GM19463 (cell line): ENCODE measurements at regions not wholly inside any gene's neighbourhood (a gene's known extent, or its start where the extent isn't known, plus 50 kb on each side); places are given as distances from the start of the nearest gene placed in this dataset.
"Not testable (repeated sequence)": the region's sequence is repeated elsewhere in the genome, so short reads cannot be mapped to it uniquely, and the experiment has no call there.

Source experiments
- ATAC-seq: cut with Tn5 transposase; IDR thresholded peaks from one replicate; pipeline ENCODE4 v1.9.1; 2021; ENCODE audit warnings: mild to moderate bottlenecking, moderate library complexity; ENCODE audit not compliant: unreplicated experiment

DNA sequence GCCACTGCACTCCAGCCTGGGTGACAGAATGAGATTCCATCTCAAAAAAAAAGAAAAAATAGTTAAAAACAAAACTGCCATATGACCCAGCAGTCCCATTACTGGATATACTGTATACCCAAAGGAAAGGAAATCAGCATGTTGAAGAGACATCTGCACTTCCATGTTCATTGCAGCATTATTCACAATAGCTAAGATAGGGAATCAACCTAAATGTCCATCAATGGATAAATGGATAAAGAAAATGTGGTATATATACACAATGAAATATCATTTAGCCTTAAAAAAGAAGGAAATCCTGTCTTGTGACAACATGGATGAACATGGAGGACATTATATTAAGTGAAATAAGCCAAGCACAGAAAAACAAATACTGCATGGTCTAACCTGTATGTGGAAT, 160.7 kb downstream of the DUSP6 start:
- not testable (repeated sequence) for ATAC-seq

DNA sequence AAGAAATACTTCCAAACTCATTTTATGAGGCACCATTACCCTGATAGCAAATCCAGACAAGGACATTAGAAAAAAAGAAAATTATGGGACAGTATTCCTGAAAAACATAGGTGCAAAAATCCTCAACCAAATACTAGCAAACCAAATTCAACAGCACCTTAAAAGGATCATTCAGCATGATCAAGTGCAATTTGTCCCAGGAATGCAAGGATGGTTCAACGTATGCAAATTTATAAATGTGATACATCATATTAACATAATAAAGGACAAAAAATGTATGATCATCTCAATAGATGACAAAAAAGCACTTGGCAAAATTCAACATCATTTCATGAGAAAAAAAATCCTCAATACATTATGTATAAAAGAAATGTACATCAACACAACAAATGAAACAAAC, 162.9 kb downstream of the DUSP6 start:
- ATAC-seq = no peak

DNA sequence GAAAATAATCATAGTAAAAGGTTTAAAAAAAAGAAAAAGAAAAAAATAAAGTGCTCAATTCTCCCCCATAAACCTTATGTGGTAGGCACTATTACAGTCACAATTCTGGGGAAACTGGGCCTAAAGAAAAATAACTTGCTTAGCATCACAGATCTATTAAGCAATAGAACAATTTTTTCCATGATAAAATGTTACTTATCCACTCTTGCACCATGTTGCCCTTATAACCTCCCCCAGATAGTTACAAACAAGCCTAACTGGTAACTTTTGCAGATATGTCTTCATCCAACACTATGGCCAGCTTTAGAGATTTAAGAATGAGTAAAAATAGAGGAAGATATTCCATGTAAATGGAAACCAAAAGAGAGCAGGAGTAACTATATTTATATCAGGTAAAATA, 164.8 kb downstream of the DUSP6 start:
- ATAC-seq = no peak

DNA sequence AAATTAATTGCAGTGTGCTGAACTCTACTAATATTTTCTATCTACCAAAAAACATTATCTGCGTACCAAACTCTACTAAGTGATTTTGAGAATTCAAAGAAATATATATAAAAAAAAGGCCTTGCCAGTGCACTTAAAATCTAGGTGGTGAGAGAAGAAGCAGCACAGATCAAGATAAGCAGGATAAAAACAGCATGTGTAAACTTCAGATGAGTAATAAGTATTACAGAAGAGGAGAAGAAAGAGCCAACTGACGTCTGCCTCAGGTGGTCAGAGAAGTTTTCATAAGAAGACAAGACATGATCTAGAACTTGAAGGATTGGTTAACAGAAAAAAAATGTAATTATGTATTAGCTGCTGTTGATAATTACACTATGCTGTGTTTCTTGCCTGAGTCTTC, 166.4 kb downstream of the DUSP6 start:
- ATAC-seq = no peak

DNA sequence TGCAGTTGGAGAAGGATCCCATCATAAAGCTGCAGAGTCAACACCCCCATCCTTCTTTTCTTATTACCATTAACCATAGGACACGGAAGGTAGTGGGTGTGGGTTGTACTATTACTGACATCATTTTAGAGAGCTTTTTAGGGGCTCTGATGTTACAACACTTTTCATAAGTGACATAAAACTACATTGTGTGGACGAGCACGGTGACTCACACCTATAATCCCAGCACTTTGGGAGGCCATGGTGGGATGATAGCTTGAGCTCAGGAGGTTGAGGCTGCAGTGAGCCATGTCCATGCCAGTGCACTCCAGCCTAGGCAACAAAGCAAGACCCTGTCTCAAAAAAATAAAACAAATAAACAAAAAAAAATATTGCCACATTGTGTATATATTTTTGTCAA, 167.1 kb downstream of the DUSP6 start:
- no peak for ATAC-seq

DNA sequence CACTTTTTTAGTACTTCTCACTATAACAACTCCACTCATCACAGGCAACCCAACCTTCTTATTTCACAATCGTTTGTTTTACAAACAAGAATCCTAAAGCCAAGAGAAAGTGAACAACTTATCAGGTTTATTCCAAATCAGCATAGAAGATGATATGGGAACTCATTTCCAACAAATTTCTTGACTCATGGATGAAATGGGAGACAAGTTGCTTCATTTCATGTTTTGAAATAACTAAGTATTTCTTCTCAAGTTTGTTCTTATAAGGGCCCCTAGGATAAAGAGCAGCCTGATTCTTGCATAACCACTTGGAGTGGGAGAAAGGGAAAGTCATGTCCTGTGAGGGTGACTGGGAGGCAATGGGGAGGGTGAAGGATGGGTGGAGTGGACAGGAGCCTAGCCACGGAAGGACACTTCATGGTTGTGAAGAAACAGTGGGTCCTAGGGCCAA, 168.3 kb downstream of the DUSP6 start:
- no peak for ATAC-seq

DNA sequence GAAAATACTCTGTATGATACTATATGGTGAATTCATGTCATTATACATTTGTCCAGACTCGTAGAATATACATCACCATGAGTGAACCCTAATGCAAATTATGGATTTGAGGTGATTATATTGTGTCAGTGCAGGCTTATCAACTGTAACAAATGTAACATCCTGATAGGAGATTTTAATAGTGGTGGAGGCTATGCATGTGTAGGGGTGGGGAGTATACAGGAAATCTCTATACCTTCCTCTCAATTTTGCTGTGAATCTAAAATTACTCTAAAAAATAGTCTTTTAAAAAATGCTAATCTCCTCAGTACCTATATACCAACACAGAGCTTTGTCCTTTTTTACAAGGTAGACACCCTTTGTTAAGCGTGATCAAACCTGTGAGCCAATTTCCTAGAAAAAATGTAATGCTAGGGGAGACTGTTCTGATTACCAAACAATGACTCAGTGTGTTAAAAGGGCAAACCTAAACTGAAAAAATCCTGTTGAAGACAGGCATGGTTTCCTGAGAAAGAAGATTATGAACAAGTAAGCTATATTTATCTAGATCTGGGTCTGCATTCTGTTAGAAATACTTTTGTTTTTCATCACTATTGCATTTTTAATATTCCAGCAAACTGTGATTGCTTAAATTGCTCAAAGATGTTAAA, 170.9 kb downstream of the DUSP6 start:
- no peak for ATAC-seq

DNA sequence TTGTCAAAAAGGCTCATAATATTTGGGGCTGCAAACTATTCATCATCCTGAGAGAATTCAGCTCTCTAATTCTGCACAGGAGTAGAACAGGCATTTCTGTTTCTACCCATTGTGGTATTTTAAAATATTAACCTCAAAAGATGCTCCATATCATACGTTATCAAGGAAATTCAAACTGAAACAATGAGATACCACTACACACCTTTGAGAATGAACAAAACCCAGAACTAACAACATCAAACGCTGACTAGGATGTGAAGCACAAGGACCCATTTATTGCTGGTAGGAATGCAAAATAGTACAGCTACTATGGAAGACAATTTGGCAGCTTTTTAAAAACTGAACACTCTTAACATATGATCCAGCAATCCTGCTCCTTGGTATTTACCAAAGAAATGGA, 171.8 kb downstream of the DUSP6 start:
- ATAC-seq = no peak

DNA sequence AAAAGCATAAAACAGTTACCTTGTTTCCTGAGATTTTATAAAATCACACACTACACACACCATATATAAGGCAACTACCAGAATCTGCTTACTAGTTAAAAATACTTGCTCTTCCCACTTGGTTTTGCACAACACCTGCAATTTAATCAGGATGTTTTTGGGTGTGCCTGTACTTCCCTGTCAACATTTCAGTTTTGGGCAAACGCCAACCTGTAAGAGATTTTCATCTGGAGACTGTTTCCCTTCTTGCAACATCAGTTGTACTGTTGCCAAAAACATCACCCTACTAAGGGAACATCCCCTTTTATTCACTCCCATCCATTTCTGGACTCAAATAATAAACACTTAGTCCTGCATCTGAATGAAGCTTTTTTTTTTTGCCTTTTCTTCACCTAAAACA, 172.3 kb downstream of the DUSP6 start:
- no peak for ATAC-seq

DNA sequence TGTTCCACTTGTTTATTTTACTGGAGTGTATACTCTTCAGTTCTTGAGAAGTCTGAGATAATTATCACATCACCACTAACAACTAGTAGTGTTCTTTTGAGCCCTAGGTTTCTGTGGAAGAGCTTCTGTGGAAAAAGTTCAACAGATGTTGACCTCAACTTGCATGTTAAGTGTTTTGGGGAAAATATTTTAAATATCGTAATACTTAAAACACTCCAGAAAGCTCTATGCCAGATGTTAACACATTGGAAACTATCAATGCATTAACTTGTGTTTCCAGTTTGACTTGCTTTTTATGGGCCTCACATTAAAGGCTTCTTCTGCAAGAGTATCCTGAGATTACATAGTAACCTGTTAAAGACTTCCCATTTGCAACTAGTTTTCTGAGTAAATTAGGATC, 173.1 kb downstream of the DUSP6 start:
- no peak for ATAC-seq

DNA sequence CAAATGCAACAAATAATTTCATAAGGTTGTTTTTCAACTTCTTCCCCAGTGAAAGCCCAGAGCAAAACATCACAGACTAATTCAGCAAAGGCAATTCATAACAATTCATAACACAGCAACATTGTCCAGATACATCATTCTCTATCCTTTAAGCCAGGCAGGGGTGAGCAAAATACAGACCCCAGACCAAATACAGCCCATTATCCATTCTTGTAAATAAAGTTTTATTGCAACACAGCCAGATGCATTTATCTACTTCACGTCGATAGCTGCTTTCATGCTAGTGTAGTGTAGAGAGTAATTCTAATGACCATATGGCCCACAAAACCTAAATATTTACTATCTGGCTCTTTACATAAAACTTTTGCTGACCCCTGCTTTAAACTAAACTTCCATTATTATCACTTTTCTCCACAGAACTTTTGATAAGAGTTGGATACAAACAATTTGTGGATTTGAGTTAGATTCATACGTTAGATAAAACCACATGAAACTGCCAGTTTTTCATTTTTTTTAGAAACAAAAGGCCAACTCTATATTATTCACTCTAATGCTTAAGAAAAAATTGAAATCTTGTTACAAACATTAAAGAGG, 174.4 kb downstream of the DUSP6 start:
- ATAC-seq = no peak

DNA sequence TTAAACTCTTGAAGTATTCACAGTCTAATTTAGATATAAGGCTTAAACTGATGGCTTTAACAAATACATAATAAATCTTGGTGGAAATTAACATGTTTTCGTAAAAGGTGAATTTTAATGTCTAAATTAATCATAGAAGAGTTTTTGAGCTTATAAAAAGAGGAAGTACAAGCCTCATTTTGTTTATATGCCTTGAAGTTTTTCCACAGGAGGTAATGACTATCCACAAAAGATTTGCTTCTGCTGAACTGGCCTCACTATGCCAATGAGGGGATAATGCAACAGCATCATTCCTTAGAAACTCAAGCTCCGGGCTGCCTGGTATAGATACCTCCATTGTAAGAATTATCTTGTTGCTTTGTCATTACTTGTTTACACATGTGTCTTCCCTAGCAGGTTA, 175.6 kb downstream of the DUSP6 start:
- ATAC-seq = no peak

DNA sequence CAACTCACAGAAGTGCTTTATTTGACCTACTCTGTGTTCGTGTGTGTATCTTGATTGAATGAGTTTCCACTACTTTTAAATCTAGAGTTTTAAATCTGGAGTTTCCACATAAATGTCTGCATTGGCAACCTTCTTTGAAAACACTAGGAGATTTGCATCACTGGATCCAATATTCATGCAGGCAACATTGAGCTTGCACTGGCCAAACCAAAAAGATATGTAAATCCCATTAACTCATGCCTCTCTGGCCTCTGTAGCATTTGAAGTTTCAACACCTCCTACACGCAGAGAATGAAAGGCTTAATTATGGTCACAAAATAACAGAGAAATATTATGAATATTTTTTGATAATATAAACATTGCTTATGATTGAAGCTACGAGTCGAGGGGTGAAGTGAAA, 178.6 kb downstream of the DUSP6 start:
- ATAC-seq = no peak

DNA sequence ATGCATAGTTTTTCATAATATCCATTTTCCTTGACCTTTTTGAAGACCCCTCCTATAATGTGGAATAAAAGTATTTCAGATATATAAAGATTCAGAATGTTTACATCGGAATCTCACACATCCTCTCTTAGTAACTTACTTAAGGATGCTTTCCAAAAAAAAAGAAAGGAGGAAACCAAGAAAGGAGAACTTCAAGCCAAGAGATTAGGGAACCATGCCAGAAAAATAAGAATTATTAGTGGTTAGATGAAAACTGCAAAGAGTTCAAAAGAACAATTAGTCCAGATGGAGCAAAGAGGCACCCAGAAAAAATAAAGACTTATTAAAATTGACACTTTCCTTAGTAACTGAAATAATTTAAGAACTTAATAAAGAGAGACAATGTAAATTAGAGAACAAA, 179.2 kb downstream of the DUSP6 start:
- ATAC-seq = no peak

DNA sequence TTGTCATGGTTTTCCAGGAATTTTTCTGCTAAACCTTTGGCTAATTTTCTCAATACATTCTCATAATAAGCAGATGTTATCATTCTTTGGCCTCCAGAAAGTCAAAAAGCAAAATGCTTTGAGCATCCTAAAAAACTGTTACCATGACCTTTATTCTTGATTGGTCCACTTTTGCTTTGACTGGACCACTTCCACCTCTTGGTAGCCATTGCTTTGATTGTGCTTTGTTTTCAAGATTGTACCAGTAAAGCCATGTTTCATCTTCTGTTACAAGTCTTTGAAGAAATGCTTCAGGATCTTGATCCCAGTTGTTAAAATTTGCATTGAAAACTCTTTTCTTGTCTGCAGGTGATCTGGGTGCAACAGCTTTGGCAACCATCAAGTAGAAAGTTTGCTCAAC, 180.1 kb downstream of the DUSP6 start:
- no peak for ATAC-seq

DNA sequence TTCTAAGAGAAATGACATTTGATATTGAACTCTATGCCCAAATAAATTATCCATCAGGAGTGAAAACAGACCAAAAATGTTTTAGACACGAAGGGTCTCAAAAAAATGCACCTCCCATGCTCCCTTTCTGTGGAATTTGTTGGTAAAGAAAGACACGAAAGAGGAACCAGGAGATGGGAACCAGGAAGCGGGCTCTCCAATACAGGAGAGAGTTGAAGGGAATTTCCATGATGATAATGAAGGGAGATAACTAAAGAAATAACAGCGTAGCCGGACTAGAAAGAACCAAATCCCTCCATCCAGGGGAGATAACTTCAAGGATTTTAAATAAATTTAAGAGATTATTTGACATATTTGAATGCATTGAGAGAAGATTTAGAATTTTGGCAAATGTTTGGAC, 183.0 kb downstream of the DUSP6 start:
- no peak for ATAC-seq

DNA sequence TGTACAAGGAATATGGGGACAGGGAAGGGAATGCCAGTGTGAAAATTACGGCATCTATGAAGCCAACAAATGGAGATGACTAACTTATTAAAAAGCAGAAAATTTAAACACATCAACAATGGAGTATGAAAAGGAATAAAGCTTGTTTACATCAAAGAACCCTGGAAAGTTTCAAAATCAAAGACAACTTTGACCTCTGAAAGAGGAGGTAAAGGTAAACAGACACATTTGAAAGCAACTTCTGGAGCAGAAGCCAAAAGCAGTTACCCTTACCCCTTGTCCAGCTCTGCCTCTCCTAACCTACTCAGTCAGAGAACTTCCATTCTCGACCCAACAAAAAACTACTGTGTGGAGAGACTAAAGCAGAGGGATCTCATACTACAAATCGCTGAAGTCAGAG, 184.3 kb downstream of the DUSP6 start:
- no peak for ATAC-seq

DNA sequence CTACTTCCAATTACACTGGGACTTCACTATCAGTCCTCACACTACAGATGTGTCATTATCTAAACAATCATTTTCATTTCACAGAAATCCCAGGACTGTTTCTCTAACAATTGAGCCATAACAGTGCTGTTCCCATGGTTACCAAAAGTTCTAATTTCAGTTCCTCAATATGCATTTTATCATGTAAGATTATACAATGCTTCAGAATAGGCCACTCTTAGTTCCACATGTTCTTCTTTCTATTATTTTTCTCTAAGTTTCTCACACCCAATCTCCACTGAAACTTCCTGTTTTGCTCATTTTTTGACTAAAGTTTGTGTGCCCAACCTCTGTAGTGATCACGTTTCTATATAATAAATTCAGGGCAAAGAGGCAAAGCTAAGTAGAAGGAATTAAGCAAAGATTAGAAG, 185.8 kb downstream of the DUSP6 start:
- peak; percentile 73 for ATAC-seq

DNA sequence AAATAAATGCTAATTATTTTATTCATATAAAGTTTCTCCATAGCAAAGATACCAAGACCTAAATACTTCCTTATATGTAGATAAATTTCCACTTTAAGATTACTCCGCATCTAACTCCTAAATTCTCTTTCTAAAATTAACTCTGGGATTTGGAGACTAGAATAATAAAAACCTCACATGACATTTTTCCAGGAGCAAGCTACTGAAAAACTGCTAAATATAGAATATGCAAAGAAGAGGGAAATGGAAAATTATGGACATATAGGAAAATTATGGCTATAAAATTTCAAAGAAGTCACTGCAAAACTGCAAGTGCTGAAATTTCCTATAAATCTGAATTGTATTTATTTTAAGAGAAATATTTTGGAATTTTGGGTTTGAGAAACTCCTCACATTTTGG, 186.2 kb downstream of the DUSP6 start:
- ATAC-seq = no peak

DNA sequence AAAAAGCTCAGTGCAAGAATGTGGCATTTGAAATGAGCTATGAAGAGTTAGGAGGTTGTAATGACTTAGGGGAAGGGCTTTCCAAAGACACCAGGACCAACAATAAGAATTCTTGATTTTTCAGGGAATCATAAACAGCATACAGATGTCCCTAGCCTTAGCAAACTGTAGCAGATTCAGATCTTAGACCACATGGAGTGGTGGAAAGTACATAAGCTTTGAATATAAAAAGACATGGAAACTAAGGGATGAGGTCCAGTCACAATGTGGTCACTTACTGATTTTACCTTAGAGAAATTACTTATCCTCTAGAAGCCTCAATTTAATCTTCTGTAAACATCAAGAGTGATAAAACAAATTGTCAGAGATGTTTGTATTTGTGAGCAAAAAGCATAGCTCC, 186.6 kb downstream of the DUSP6 start:
- ATAC-seq = no peak

DNA sequence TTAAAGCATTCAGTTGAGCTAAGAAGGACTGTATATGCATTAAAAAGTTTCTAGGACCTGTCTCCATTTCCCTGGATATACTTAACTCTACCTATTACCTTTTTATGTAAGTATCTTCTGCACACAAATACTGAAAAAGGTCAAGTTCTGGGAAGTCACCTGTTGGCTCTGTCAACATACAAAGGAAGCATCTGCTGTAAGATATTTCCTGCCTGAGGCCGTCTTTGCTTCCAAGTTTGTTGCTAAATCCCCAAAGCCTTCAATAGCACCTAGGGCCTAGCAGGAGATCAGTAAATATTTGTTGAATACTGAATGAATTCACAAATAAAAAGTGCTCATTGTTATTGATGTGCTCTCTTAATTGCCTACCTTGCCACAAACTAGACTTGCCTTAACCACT, 188.4 kb downstream of the DUSP6 start:
- no peak for ATAC-seq

DNA sequence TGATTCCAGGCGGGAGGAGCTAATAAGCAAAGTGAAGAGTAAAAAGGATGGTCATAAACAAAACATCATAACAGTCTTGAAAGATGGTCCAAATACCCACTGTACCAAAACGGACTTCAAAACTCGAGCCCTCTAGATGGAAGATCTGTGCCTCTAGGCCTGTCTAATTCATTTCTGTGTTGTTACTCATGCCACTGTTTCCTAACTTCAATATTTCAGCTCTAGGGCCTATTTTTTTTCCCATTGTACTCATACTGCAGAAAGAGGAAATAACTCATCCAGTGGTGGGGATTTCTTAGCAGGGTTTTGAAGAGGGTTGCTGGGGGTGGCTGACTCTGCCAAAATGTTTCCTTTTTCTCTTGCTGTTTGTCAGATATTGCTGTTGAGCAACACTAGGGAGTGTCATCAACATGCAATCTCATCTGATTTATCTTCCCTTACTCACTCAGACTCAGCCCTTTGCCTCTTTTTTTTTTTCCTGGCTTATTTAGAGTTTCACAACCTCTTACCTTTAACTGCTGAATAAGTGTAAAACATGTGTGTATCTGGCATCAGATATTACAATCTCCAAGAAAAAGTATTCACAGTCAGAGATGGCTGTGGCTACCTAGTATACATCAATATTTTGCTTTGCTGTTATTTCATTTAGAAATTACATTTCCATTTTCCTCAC, 189.6 kb downstream of the DUSP6 start:
- ATAC-seq = peak; percentile 46

DNA sequence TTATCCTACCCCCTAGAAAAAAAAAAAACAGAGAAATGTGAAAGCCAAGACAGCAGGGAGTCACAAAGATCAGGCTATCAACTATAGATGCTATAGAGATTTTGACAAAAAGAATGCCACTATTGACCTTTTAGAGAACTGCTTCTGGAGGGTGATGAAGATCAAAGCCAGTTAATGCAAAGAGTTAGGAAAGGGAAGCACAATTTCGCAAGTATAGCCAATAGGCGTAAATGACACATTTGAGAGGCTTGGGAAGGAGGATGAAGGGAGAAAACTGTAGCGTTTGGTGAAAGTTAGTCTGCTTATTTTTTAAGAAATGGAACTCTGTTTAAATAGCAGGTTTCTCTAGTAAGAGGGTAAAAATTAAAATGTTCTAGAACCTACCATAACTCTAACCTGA, 190.7 kb downstream of the DUSP6 start:
- no peak for ATAC-seq
